Endothelial cell of hepatic sinusoid (primary cell): ENCODE measurements at regions not wholly inside any gene's neighbourhood (a gene's known extent, or its start where the extent isn't known, plus 50 kb on each side); places are given as distances from the start of the nearest gene placed in this dataset.

Experiments used
- in situ Hi-C: cut with HindIII; loops from 2 replicates; pipeline ENCODE4 v1.10.0; 2017; ENCODE audit warnings: low sequenced_read_pairs

- in situ Hi-C loops: no loop called here
Measured at GRCh38 chr12:88801227-88802095, 221.2 kb upstream of the KITLG start.

GRCh38 chr12:88793096-88793495 lies 212.8 kb upstream of the KITLG start:
- in situ Hi-C loops: no loop called here

- in situ Hi-C loops: no loop called here
Measured at GRCh38 chr12:88790231-88790630, 210.0 kb upstream of the KITLG start.

GRCh38 chr12:88784166-88784565 lies 203.9 kb upstream of the KITLG start:
- in situ Hi-C loops: no loop called here

GRCh38 chr12:88782351-88782750 lies 202.1 kb upstream of the KITLG start:
- in situ Hi-C loops: no loop called here

- in situ Hi-C loops: no loop called here
Measured at GRCh38 chr12:88781909-88782308, 201.6 kb upstream of the KITLG start.

GRCh38 chr12:88778064-88778463 lies 197.8 kb upstream of the KITLG start:
- in situ Hi-C loops: no loop called here

- in situ Hi-C loops: no loop called here
Measured at GRCh38 chr12:88775742-88776151, 195.5 kb upstream of the KITLG start.

- in situ Hi-C loops: loop anchor here (5.0 kb wide), 1 partner anchor 50 kb away; no protein-coding TSS in a partner anchor
Measured at GRCh38 chr12:88767699-88768098, 187.4 kb upstream of the KITLG start.

GRCh38 chr12:88764781-88765480 lies 184.7 kb upstream of the KITLG start:
- in situ Hi-C loops: loop anchor here (5.0 kb wide), 1 partner anchor 48 kb away; no protein-coding TSS in a partner anchor

GRCh38 chr12:88763536-88764100 lies 183.3 kb upstream of the KITLG start:
- in situ Hi-C loops: no loop called here

GRCh38 chr12:88758176-88758575 lies 177.9 kb upstream of the KITLG start:
- in situ Hi-C loops: no loop called here

GRCh38 chr12:88756917-88757316 lies 176.6 kb upstream of the KITLG start:
- in situ Hi-C loops: no loop called here

- in situ Hi-C loops: no loop called here
Measured at GRCh38 chr12:88756153-88756552, 175.9 kb upstream of the KITLG start.

GRCh38 chr12:88753707-88754106 lies 173.4 kb upstream of the KITLG start:
- in situ Hi-C loops: no loop called here

GRCh38 chr12:88753066-88753465 lies 172.8 kb upstream of the KITLG start:
- in situ Hi-C loops: no loop called here

GRCh38 chr12:88752183-88752582 lies 171.9 kb upstream of the KITLG start:
- in situ Hi-C loops: no loop called here

- in situ Hi-C loops: no loop called here
Measured at GRCh38 chr12:88750867-88751543, 170.7 kb upstream of the KITLG start.

GRCh38 chr12:88746386-88746785 lies 166.1 kb upstream of the KITLG start:
- in situ Hi-C loops: no loop called here

- in situ Hi-C loops: no loop called here
Measured at GRCh38 chr12:88743946-88744685, 163.8 kb upstream of the KITLG start.
